GOT3 (cell line): ENCODE measurements at regions not wholly inside any gene's neighbourhood (a gene's known extent, or its start where the extent isn't known, plus 50 kb on each side); places are given as distances from the start of the nearest gene placed in this dataset.
"Not testable (repeated sequence)": the region's sequence is repeated elsewhere in the genome, so short reads cannot be mapped to it uniquely, and the experiment has no call there.

Experiments used
- DNase-seq: peaks from one replicate; lab custom pipeline; 2025; ENCODE audit warnings: mixed read lengths; lab: John Stamatoyannopoulos, UW

DNA sequence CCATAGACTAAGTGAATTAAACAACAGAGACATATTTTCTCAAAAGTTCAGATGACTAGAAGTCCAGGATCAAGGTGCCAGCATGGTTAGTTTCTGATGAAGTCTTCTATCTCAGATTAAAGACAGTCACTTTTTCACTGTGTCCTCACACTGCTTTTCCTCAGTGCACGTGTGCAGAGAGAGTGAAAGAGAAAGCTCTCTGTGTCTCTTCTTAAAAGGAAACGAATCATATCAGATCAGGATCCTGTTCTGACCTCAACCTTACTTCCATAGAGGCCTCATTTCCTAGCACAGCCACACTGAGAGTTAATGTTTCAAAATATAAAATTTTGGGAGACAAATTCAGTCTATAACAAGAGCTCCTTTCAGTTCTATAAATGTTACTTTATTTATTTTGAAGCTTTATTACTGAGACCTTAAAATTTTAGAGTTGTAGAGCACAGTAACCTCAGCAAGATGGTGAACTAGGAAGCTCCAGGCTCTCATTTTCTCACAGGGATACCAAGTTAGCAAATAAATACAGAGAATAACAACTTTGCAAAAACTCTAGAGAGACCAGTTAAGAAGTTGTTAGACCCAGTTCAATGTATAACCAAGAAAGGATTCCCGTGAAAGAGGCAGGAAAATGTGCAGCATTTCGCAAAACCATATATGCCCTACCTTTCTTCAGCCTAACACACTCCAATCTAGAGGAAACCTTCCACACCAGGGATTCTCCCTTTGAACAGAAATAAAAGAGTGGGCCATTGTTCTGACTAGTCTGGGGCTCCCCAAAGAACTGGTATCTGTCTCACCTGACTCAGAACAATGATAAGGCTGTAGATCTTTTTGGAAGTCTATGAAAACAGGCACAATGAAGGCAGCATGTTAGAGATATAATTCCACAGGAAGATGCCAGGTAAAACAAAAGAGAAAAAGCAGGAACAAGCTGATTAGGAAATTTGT lies 372.2 kb downstream of the MRPL39 start:
- DNase-seq, result no peak

DNA sequence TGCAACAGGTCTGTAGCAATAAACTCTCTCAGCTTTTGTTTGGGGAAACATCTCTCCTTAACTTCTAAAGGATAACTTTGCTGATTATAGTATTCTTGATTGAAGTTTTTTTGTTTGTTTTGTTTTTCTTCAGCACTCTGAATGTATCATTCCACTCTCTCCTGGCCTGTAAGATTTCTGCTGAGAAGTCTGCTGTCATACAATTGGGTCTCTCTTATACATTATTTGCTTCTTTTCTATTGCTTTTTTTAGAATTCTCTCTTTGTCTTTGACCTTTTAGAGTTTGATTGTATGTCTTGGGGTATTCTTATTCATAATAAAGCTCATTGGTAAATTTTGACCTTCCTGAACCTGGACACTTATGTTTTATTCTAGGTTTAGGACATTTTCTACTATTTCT lies 386.3 kb downstream of the MRPL39 start:
- DNase-seq, result no peak

DNA sequence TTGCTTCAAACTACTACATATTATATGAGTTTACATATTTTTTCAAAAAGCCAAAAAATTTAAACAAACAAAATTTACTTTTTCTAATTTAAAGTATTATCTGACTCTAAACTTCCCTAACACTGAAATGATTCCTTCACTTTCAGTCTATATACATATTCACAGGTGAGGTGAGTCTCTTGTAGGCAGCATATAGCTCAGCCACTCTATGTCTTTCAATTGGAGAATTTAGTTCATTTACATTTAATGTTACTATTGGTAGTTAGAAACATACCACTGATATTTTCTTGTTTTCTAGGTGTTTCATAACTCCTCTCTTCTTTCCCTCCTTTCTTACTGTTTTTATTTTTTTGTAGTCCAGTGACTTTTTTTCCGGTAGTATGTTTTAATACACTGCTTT lies 387.1 kb downstream of the MRPL39 start:
- no peak for DNase-seq

DNA sequence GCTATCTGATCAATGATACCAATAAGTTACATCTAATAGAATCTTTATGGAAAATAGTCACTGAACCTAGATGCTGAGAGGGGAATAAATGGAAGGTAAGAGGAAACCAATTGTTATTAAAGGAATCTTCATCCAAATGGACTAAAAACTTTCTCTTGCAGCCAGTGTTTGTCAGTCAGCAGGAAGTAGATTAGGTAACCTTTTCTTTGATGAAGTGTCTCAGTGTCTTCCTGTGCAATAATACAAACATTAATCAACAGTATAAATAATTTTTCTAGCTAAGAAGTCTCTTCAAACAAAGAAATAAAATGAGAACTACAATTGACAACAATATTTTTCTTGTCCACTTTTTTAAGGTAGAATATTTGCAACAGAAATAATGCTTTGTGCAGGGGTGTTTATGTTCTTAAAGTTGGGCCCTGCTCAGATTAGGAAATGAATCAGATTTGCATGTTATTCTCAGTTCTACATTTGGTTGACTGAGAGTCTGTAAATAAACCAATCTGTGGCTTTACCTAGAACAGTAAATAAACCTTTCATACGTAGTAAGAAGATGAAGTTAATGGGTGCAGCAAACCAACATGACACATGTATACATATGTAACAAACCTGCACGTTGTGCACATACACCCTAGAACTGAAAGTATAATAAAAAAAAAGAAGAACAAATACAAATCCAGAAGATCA lies 391.4 kb downstream of the MRPL39 start:
- DNase-seq, result no peak

- DNase-seq, result no peak
Measured at GRCh38 chr21:25214676-25215075, 392.6 kb downstream of the MRPL39 start.

- DNase-seq, result no peak
Measured at GRCh38 chr21:25199944-25200343, 407.3 kb downstream of the MRPL39 start.

DNA sequence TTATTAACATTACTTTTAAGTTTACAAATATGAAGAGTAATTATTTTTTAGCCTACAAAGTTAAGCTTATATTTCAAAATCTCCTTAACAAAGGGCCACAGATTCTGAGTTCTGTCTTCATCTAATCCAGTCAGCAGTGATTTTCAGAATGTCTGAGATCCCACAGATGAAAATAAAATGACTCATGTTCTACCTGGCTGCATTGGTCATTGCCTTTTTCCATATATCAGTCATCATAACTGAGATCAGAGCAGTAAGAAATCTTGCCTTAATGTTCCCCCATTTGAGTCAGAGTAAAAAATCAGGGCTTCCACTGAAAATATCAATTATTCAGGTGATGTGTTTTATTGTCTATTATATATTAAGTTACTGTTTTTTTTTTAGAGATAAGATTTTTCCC lies 416.1 kb downstream of the MRPL39 start:
- DNase-seq, result no peak

DNA sequence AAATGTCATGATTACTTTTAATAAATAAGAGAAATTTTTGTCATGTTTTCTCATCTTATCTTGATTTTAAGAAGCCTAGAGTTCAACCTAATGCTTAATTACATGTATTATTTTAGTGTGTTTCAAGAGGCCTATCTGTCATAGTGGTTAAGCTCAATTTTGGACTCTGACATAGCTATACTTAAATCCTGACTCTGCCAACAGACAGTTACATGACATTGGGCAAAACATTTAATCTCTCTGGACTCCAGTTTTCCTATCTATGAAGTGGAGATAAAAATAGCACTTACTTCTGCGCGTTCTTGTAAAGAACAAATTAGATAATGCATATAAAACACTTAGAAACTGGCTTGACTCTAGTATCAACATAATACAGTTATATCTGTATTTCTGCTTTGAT lies 417.8 kb downstream of the MRPL39 start:
- DNase-seq, result no peak

DNA sequence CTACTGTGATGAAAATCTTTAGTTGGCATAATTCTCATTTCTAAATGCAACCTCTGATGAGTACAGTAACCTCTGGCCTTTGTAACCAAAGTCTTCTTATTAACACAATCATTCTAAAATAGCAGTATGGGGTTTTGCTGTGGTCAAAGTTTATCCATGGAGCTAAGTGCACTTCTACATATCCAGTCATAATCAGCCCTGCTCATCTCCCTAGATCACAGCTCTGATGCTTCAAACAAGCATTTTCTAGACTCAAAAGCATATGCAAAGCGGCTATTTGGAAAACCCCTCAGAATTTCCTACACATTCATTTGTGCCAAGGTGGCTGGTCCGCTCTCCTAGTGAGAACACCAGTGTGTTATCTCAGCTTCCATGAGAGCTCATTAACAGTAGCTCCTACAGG lies 418.6 kb downstream of the MRPL39 start:
- no peak for DNase-seq

DNA sequence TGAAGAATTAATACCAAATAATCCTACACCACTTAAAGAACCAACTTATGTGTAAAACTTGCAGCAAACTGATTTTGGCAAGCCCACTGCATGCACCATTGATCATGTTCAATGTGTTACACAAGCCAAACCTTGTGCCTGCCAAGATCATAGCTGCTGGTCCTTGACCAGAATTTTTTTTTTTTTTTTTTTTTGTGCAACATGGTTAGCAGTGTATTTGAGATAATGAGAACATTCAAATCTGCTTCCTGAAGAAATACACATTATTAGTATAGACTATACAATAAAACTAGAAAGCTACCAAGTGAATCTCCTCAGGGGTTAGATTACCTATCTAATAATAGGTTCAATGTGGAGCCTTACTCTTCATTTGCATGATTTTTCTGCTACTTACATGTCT lies 421.0 kb downstream of the MRPL39 start:
- no peak for DNase-seq

DNA sequence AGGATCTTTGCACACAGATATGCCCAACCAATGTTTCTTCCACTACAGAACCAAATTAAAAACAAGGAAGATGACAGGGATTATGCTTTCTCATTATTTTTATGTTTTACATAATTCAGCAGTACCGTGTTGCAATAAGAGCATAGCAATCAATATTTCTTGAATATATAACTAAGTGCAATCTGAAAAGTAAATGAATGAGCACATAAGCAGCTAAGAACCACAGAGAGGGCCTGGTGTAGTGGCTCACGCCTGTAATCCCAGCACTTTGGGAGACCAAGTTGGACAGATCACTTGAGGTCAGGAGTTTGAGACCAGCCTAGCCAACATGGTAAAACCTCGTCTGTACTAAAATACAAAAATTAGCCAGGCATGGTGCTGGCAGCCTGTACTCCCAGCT lies 423.7 kb downstream of the MRPL39 start:
- no peak for DNase-seq

- not testable (repeated sequence) for DNase-seq
Measured at GRCh38 chr21:25181690-25182089, 425.6 kb downstream of the MRPL39 start.

- DNase-seq, result no peak
Measured at GRCh38 chr21:25179116-25179515, 428.2 kb downstream of the MRPL39 start.

DNA sequence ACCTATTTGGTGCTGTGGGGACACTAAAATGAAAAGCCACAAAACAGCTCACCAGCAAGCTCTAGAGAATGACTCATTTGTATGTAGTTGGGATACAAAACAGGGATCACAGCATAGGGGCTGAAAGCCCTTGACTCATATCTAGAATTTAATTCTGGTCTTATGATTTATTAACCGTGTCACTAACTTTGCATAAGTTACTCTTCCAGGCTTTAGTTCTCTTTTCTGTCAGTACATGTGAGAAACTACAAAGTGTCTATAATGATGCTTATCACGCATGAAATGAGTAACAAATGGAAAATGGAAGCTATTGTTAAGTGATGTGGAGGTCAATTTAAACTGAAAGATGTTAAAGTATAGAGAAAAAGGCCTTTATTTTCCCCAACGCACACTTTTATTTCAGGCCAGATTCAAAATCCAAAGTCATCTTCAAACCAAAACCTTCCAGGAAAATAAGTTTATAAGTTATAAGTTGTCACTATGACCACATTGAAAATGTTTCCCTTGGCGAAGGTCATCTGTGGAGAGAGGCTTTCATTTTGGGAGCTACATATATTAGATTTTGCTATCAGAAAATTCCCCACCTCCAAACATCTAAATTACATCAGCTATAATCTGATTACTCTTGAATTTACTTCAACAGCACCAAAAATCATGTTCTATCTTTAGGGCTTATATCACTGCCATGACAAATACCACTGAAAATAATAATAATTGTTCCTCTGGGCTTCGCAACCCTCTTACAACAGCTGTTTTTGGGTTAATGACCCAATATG lies 430.5 kb downstream of the MRPL39 start:
- DNase-seq, result no peak

DNA sequence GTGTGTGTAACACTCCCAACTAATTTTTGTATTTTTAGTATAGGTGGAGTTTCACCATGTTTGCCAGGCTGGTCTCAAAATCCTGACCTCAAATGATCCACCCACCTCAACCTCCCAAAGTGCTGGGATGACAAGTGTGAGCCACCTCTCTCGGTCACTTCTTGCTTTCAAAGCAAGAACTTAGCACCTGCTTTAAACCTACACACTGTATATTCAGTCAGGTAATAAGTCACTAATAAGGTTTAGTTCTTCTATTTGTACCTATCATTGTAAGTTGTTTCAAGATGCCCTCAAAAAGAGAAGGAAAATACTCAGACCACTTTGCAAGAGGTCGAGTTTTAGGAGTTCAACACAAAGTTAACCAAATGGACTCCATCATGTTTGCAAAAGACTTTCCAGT lies 431.3 kb downstream of the MRPL39 start:
- DNase-seq, result no peak

- DNase-seq, result no peak
Measured at GRCh38 chr21:25171438-25171837, 435.8 kb downstream of the MRPL39 start.

GRCh38 chr21:25170681-25171080 lies 436.6 kb downstream of the MRPL39 start:
- DNase-seq, result no peak

DNA sequence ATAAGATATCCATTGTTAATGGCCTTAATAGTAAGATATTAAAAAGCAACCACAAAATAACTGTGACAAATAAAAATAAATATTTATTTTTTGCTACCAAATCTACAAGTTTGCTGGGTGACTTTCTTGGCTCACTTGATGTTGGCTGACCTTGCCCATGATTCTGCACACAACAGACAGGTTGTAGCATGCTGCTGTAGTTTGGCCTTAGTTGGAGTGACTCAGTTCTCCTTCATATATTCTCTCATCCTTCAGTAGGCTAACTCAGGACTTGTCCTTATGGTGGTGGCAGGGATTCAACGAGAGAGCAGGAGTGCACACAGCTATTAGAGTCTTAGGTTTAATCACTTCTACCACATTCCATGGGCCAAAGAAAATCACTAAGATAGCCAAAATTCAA lies 437.9 kb downstream of the MRPL39 start:
- DNase-seq, result no peak

DNA sequence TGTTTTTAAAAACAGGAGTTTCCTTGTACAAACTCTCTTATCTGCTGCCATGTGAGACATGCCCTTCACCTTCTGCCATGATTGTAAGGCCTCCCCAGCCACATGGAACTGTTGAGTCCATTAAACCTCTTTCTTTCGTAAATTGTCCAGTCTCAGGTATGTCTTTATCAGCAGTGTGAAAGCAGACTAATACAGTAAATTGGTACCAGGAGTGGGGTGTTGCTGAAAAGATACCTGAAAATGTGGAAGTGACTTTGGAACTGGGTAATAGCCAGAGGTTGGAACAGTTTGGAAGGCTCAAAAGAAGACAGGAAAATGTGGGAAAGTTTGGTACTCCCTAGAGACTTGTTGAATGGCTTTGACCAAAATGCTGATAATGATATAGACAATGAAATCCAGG lies 440.4 kb downstream of the MRPL39 start:
- not testable (repeated sequence) for DNase-seq

DNA sequence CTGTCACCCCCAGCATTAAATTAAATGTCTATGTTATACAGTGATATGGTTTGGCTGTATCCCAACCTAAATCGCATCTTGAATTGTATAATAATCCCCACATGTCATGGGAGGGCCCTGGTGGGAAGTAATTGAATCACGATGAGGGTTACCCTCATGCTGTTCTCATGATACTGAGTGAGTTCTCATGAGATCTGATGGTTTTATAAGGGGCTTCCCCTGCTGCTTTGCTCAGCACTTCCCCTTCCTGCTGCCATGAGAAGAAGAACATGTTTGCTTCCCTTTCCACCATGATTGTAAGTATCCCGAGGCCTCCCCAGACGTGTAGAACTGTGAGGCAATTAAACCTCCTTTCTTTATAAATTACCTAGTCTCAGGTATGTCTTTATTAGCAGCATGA lies 445.7 kb downstream of the MRPL39 start:
- no peak for DNase-seq

DNA sequence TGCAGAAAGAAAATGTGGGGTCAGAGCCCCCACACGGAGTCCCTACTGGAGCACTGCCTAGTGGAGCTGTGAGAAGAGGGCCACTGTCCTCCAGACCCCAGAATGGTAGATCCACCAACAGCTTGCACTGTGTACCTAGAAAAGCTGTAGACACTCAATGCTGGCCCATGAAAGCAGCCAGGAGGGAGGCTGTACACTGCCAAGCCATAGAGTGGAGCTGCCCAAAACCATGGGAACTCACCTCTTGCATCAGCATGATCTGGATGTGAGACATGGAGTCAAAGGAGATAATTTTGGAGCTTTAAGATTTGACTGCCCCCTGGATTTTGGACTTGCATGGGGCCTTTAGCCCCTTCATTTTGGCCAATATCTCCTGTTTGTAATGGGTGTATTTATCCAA lies 452.3 kb downstream of the MRPL39 start:
- not testable (repeated sequence) for DNase-seq

DNA sequence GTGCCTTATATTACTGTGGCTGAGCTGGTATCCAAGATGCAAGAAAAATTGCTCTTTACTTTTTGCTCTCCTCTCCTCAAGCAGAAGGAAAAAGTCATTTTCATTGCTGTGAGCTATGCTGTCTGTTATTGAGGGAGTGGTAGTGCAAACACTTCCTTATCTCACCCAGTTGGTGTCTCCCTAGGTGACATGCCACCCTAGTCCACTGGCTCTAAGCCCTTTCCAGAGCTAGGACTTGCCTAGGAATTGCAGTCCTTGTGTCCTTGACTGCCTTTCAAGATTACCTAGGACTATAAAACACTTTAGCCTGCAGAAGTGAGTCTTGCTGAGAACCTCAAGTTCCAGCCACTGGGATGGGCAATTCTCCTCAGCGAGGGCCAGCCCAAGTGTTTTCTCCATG lies 458.3 kb downstream of the MRPL39 start:
- DNase-seq, result no peak

- DNase-seq, result no peak
Measured at GRCh38 chr21:25139414-25139813, 467.9 kb downstream of the MRPL39 start.
